Astrocyte (in vitro differentiated cells and primary cell): ENCODE measurements at regions not wholly inside any gene's neighbourhood (a gene's known extent, or its start where the extent isn't known, plus 50 kb on each side); places are given as distances from the start of the nearest gene placed in this dataset.
A peak's percentile ranks its signal among the peaks of the same experiment; 100 is the strongest.

Experiments used
- DNase-seq: peaks from one replicate; pipeline ENCODE4 v3.0.0-alpha.2; 2010; ENCODE audit warnings: low read depth
- FAIRE-seq: peaks from 2 replicates; lab custom pipeline; 2011; peaks lifted over from hg19 to GRCh38; lab: Jason Lieb, UNC
- H2AFZ ChIP-seq: 2 replicates; pipeline ENCODE4 v1.6.0; 2012; ENCODE audit warnings: low read depth, low read length, inconsistent platforms
- H3K27ac ChIP-seq: 2 replicates; pipeline ENCODE4 v1.5.1; 2011; ENCODE audit warnings: low read depth, low read length, inconsistent platforms
- H3K27me3 ChIP-seq: 2 replicates; pipeline ENCODE4 v1.6.0; 2011; ENCODE audit warnings: low read length, inconsistent platforms; ENCODE audit not compliant: insufficient read depth
- H3K36me3 ChIP-seq: 2 replicates; pipeline ENCODE4 v1.5.1; 2011; ENCODE audit warnings: low read length, inconsistent platforms; ENCODE audit not compliant: insufficient read depth
- H3K4me1 ChIP-seq: 2 replicates; pipeline ENCODE4 v1.5.1; 2011; ENCODE audit warnings: low read length, inconsistent platforms; ENCODE audit not compliant: insufficient read depth
- H3K4me2 ChIP-seq: 2 replicates; pipeline ENCODE4 v1.6.0; 2012; ENCODE audit warnings: low read length, inconsistent platforms
- H3K4me3 ChIP-seq: 2 replicates; pipeline ENCODE4 v1.5.1; 2011; ENCODE audit warnings: low read depth, mild to moderate bottlenecking, low read length, inconsistent platforms; ENCODE audit not compliant: insufficient read depth
- H3K79me2 ChIP-seq: 2 replicates; pipeline ENCODE4 v1.6.0; 2012; ENCODE audit warnings: mild to moderate bottlenecking, low read length, inconsistent platforms; ENCODE audit not compliant: insufficient read depth
- H3K9ac ChIP-seq: 2 replicates; pipeline ENCODE4 v1.6.0; 2012; ENCODE audit warnings: mild to moderate bottlenecking, low read length, inconsistent platforms
- H3K9me3 ChIP-seq: 2 replicates; pipeline ENCODE4 v1.5.1; 2012; ENCODE audit warnings: low read depth, mild to moderate bottlenecking, low read length, inconsistent platforms; ENCODE audit not compliant: insufficient read depth
- H4K20me1 ChIP-seq: 2 replicates; pipeline ENCODE4 v1.6.0; 2012; ENCODE audit warnings: low read length, inconsistent platforms; ENCODE audit not compliant: insufficient read depth
- H3K27ac Mint-ChIP-seq: one replicate; pipeline ENCODE4 v1.8.0; 2021; ENCODE audit warnings: mild to moderate bottlenecking, mixed read lengths; ENCODE audit not compliant: unreplicated experiment
- H3K27me3 Mint-ChIP-seq: one replicate; pipeline ENCODE4 v1.8.0; 2021; ENCODE audit warnings: low read depth, mixed read lengths; ENCODE audit not compliant: unreplicated experiment
- H3K36me3 Mint-ChIP-seq: one replicate; pipeline ENCODE4 v1.8.0; 2021; ENCODE audit warnings: low read depth, mixed read lengths; ENCODE audit not compliant: unreplicated experiment
- H3K4me1 Mint-ChIP-seq: one replicate; pipeline ENCODE4 v1.8.0; 2021; ENCODE audit warnings: low read depth, mixed read lengths; ENCODE audit not compliant: unreplicated experiment
- H3K4me3 Mint-ChIP-seq: one replicate; pipeline ENCODE4 v1.8.0; 2021; ENCODE audit warnings: mild to moderate bottlenecking, moderate library complexity, mixed read lengths; ENCODE audit not compliant: unreplicated experiment
- H3K9me3 Mint-ChIP-seq: one replicate; pipeline ENCODE4 v1.8.0; 2021; ENCODE audit warnings: mild to moderate bottlenecking, mixed read lengths; ENCODE audit not compliant: unreplicated experiment
- CTCF ChIP-seq: IDR thresholded peaks from 2 replicates; pipeline ENCODE4 v1.5.1; 2011; ENCODE audit warnings: low read depth, mild to moderate bottlenecking, inconsistent platforms, low read length, moderate library complexity; ENCODE audit not compliant: insufficient read depth
- EZH2 ChIP-seq: IDR thresholded peaks from 2 replicates; pipeline ENCODE4 v1.6.1; 2012; ENCODE audit warnings: mild to moderate bottlenecking, low read length, inconsistent platforms; ENCODE audit not compliant: insufficient read depth

GRCh38 chr2:5519286-5519685 lies 172.9 kb upstream of the SOX11 start:
- Mint-ChIP-seq H3K4me1 (no peaks in the 10 kb centered on the region), H3K27me3 (no peaks in the 10 kb centered on the region), H3K9me3 (no peaks in the 10 kb centered on the region), H3K4me3 (no peak overlapping the region), H3K36me3 (no peaks in the 10 kb centered on the region), H3K27ac (no peak overlapping the region)
- Histone ChIP-seq H3K36me3 (no peaks in the 10 kb centered on the region), H3K9ac (no peak overlapping the region), H3K4me3 (no peak overlapping the region), H3K4me1 (peaks cover 7% of the 10 kb centered on the region), H4K20me1 (no peaks in the 10 kb centered on the region), H3K27ac (no peak overlapping the region), H3K79me2 (no peaks in the 10 kb centered on the region), H3K9me3 (no peaks in the 10 kb centered on the region), H3K27me3 (no peaks in the 10 kb centered on the region), H3K4me2 (no peak overlapping the region), H2AFZ (no peak overlapping the region)
- TF ChIP-seq EZH2 (no peak), CTCF (no peak)
- DNase-seq (no peak), FAIRE-seq (no peak)

- Mint-ChIP-seq H3K4me3 (no peak overlapping the region), H3K9me3 (no peaks in the 10 kb centered on the region), H3K4me1 (no peaks in the 10 kb centered on the region), H3K36me3 (no peaks in the 10 kb centered on the region), H3K27ac (no peak overlapping the region), H3K27me3 (no peaks in the 10 kb centered on the region)
- Histone ChIP-seq H2AFZ (peak overlapping the region; percentile 79), H3K79me2 (no peaks in the 10 kb centered on the region), H3K27me3 (no peaks in the 10 kb centered on the region), H3K9me3 (no peaks in the 10 kb centered on the region), H3K36me3 (no peaks in the 10 kb centered on the region), H3K4me3 (no peak overlapping the region), H3K9ac (no peak overlapping the region), H4K20me1 (no peaks in the 10 kb centered on the region), H3K27ac (peak overlapping the region; percentile 22), H3K4me1 (peaks cover 7% of the 10 kb centered on the region), H3K4me2 (peak overlapping the region; percentile 77)
- DNase-seq (peak; percentile 63), FAIRE-seq (no peak)
- TF ChIP-seq EZH2 (no peak), CTCF (no peak)
Measured at GRCh38 chr2:5520463-5520972, 171.7 kb upstream of the SOX11 start.

- FAIRE-seq (no peak), DNase-seq (no peak)
- no peak overlapping the region for H3K4me3 Mint-ChIP-seq
- Histone ChIP-seq H3K4me3 (no peak overlapping the region), H3K36me3 (no peaks in the 10 kb centered on the region), H2AFZ (no peak overlapping the region), H3K9ac (no peak overlapping the region), H3K27me3 (no peaks in the 10 kb centered on the region), H3K4me2 (no peak overlapping the region), H3K27ac (no peak overlapping the region), H3K4me1 (peaks cover 7% of the 10 kb centered on the region), H3K9me3 (no peaks in the 10 kb centered on the region), H4K20me1 (no peaks in the 10 kb centered on the region), H3K79me2 (no peaks in the 10 kb centered on the region)
- H3K27me3 Mint-ChIP-seq, result no peaks in the 10 kb centered on the region
- H3K27ac Mint-ChIP-seq, result no peak overlapping the region
- no peak for TF ChIP-seq EZH2
- TF ChIP-seq CTCF, result no peak
- no peaks in the 10 kb centered on the region for H3K4me1 Mint-ChIP-seq
- H3K9me3 Mint-ChIP-seq, result no peaks in the 10 kb centered on the region
- no peaks in the 10 kb centered on the region for H3K36me3 Mint-ChIP-seq
Measured at GRCh38 chr2:5521461-5521860, 170.7 kb upstream of the SOX11 start.
